Fibroblast of the conjunctiva (primary cell): ENCODE measurements at regions not wholly inside any gene's neighbourhood (a gene's known extent, or its start where the extent isn't known, plus 50 kb on each side); places are given as distances from the start of the nearest gene placed in this dataset.
"Not testable (repeated sequence)": the region's sequence is repeated elsewhere in the genome, so short reads cannot be mapped to it uniquely, and the experiment has no call there.

Source experiments
- DNase-seq: peaks from one replicate; pipeline ENCODE4 v3.0.0-alpha.2; 2010; ENCODE audit warnings: low read depth

DNA sequence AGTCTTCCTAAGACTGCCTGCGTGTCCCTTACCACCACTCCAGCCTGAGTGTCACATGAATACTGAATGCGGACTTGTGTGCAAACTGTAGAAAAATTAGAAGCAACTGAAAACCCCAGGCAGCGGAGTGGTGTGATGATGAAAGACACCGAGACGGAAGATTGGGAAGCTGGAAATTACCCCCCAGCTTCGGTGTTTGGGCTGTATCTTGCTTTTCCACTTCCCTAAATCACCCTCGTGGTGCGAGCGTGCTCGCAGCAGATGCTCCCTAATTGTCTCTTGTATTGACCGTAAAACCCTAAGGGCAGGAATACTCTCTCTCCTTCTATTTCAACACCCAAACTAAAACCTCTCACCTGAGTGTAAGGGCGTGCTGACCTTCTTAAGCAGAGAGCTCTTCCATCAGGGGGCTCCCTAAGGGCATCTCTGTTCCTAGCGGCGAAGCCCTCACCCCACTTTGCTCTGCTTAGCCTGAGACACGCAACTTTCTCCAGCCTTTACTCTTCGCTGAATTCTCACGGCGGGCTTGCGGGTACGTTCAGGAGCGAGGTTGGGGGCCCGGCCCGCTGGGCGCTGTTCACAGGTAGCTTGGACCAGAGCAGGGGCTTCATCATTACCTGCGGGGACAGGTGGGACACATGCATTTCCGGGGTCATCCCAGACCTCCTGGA, 62.4 kb downstream of the CRYBB2 start:
- no peak for DNase-seq

DNA sequence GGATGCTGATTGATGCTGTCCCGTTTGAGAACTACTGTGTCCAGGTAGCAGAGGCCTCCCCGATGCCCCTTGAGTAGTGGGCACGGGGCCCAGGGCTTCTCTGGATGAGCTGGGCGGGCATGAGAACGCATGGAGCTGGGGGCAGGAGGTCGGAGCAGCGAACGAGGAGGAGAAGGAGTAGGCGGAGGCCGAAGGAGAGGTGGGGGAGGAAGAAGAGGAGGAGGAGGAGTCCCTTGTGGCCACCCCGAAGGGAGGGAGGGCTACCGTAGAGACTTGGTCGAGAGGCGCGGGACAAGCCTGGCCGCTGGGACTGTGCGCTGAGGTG, 62.9 kb downstream of the CRYBB2 start:
- DNase-seq = no peak

DNA sequence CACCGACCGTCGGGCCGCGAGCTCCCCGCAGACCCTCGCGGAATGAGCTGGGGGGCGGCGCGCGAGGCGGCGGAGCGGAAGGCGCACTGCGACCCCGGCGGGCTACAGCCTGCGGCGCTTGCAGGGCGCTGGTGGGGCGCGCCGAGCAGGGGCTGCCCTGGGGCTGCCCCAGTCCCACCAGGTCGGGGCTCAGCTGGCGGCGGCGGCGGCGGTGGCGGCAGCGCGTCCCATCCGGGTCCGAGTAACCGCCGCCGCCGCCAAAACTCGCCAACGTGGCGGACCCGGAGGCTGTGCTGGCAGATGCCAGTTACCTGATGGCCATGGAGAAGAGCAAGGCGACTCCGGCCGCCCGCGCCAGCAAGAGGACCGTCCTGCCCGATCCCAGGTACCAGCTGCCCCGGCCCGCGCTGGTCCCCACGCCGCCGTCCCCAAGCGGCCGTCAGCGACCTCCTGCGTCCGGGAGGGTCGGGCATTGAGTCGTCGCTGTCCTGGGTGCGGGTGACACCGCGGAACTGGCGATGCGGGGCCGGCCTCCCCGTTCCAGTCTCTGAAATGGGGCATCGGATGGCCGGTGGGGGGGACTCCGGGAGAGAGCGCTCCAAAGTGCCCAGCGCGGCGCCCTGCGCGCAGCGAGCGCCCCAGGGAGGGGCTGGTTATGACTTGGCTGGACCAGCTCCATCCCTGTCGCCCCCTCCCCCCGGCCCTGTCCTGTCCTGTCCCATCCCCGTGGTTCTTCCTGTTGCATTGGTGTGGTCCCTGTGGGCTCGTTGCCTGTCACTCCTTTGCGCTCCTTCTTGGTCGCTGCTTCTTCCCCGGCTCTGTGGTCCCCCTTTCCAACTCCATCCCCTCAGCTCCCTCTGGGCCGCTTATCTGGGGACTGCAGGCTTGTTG, 63.5 kb downstream of the CRYBB2 start:
- DNase-seq = no peak

DNA sequence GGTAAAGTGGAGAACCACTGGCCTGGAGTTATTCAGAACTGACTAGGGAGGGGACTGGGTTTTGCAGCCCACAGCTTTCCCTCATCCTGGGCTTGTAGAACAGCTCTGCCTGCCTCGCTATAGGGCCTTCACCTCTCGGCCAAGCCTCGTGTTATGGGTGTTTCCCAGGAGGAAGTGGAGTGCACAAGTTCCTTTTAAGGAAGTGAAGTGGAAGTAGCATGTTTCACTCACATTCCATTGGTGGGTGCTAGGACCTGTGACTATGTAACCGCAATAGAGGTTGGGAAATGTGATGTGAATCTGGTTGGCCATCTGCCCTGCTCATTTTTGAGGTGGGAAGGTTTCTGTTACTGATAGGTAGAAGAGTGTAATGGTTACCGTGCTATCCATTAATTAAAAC, 69.0 kb downstream of the CRYBB2 start:
- not testable (repeated sequence) for DNase-seq

DNA sequence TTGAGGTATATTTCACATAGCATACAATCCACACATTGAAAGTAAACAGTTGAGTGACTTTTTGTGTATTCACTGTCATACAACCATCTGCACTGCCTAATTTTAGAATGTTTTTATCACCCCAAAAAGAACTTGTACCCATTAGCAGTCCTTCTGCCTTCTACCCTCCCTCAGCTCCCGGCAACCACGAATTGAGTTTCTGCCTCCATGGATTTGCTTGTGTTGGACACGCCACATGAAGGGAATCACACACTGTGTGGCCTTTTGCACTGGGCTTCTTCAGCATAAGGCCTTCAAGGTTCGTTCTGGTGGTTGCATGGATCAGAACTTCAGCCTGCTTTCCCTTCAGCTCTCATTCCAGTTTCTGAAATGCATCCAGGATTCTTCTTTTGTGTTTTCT, 82.5 kb downstream of the CRYBB2 start:
- DNase-seq = not testable (repeated sequence)

DNA sequence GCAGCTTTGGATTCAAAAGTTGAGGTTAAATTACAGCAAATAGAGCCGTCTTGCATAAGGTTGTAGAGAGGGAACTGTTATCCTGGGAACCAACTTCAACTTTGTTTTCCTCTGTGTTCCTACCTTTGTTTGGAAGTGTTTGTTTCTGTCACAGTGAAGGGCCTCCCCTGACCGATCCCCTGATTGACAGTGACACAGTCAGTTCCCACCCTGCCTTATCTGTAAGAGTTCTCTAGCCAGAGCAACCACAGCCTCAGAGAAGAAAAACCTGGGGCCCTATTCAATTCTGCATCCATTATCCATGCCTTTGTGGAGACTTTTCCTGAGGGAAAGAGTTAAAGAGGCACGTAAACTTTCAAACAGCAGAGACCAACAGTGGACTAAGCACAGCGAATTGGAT, 90.1 kb downstream of the CRYBB2 start:
- not testable (repeated sequence) for DNase-seq

DNA sequence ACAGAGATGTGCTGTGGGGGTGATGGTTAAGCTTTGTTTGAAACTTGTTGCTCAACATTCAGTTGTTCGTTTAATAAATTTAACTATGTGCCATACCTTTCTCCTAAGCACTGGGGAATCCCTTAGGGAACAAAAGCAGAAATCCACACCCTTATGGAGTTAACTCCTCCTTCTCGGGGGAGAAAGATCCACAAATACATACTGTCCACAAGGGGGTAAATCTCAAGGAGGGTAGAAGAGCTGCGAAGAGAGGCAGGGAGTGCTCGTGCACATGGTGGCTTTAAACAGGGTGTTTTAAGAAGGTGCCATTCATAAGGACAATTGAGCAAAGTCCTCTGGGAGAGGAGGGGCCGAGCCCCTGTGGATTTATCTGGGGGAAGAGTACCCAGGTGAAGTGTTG, 92.5 kb downstream of the CRYBB2 start:
- DNase-seq = not testable (repeated sequence)

DNA sequence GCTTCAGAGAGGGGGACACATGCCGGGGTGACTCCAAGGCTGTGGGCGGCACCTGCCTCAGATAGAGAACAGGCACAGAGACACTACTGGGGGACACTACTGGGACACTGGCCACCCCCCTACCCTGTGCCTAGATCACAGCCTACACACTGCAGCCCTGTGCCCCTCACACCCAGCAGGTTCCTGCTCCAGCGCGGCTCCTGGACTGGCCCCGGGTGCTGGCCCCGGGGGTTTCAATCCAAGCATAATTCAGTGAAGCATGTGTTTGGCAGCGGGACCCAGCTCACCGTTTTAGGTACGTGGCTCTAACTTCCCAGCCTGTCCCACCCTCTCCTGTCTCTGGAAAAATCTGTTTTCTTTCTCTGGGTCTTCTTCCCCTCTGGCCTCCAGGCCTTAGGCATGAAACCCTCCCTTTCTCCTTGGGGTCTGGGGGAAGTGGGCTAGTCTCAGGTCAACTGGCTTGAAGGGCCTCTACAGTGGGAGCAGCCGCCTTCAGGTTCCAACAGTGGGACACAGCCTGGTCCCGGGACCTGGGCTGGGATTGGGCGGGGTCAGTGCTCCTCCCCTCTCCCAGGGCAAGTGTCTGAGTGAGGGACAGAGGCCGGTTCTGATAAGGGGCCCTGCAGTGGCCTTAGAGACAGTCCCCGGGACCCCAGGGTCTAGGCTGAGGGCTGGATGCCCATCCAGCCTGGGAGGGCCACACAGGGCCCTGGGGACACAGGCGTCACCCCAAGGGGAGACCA, 98.8 kb downstream of the CRYBB2 start:
- DNase-seq = no peak

DNA sequence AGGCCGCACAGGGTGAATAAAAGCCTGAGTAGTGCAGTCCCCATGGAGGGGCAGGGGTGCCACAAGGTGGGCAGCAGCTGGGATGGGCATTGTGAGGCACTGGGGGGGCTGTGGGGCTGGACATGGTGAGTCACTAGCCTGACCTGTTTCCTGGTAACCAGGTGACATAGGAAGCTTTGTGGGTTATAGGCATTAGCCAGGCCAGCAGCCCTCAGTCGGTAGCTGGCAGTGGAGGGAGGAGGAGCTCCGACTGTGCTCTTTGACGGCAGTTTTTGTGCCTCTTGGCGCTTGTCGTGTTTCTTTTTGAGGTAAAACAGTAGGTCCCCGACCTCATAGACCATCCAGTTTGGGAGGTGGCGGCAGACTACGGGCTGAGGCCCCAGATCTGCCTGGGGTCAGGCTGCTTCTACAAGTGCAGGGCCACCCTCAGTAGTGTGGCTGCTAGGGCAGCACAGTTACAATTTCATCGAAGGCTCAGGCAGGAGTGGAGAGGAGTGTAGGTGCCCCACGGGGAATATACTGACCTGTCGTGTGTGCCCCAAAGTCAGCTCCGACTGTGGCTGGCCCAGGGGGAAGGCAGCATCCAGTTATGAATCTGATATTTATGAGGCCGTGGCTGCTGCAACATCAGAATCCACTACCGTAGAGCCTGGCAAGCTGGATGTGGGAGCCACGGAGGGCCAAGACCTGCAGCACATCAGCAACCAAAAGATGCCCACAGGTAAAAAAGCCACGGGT, 107.7 kb downstream of the CRYBB2 start:
- no peak for DNase-seq

DNA sequence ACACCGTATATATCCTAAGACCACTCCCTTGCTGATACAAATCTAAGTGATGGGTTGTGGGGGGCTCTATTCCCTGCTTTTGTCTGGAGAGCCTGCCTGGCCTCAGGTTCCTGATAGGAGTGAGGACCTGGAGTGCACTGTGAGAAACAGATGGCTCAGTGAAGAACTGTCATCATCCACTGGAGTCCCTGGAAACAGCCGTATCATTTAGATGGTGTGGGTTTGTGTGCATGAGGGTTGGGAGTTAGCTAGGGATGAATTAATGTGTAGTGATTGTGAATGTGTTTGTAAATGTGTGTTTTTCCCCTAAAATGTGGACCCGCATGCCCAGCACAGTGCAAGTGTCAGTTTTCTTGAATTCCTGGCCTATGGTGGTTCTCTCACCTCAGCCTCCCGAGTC, 111.6 kb downstream of the CRYBB2 start:
- DNase-seq = no peak

DNA sequence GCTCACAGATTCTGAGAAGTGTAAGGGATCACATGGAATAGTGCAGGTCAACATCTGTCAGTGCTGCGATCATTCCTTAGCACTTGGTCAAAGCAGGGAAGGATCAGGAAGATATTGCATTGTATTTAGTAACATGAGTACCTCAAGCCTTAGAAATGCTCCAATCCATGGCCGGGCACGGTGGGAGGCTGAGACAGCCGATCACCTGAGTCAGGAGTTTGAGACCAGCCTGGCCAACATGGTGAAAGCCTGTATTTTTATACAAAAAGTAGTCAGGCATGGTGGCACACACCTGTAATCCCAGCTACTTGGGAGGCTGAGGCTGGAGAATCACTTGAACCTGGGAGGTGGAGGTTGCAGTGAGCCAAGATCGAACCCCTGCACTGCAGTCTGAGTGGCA, 112.5 kb downstream of the CRYBB2 start:
- DNase-seq = not testable (repeated sequence)

DNA sequence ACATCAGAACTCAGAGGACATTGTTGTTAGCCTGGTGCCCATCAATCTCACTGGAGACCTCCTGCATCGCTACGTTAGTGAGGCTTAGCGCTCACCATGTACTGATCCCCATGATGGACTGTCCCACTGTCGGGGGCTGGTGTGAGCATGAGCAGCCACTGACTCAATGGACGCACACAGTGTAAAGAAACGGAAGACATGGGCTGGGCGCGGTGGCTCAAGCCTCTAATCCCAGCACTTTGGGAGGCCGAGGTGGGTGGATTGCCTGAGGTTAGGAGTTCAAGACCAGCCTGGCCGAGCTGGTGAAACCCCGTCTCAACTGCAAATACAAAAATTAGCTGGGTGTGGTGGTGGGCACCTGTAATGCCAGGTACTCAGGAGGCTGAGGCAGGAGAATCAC, 112.9 kb downstream of the CRYBB2 start:
- DNase-seq = no peak

DNA sequence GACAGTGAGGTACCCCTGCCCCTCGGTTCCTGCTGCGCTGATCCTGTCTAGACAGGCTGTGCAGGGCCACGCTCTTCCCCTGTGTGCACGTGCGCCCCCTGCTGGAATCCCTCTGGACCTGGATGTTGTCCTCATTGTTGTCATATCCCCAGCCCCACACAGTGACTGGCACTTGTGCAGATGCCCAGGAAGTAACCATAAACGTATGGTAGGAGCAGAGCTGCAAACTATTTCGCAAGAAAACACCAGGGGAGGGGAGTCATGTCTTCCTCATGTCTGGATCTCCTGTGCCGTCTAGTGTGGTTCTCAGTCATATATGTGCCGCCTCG, 114.7 kb downstream of the CRYBB2 start:
- no peak for DNase-seq

DNA sequence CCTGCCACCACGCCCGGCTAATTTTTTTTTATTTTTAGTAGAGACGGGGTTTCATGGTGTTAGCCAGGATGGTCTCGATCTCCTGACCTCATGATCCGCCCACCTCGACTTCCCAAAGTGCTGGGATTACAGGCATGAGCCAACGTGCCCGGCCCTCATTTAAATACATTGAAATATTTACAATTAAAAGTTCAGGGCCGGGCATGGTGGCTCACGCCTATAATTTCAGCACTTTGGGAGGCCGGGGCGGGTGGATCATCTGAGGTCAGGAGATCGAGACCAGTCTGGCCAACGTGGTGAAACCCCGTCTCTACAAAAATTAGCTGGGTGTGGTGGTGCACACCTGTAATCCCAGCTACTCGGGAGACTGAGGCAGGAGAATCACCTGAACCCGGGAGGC, 115.2 kb downstream of the CRYBB2 start:
- DNase-seq = not testable (repeated sequence)

DNA sequence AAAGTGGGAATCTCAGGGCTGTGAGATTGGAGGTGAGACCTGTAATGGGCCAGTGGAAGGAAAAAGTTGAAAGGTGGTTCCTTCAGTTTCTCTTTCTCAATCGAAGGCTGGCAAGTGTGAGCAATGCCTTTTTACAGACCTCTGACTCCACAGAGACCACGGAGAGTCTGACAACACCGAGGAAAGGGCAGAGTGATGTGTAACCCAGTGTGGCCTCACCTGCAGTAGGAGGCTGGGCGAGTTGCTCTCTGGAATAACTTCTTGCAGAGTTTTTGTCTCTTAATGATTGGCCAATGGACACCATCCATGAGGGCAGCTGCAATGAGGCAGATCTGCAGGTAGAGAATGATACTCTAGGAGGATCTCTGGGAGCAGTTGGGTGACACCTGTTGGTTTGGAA, 115.8 kb downstream of the CRYBB2 start:
- not testable (repeated sequence) for DNase-seq

DNA sequence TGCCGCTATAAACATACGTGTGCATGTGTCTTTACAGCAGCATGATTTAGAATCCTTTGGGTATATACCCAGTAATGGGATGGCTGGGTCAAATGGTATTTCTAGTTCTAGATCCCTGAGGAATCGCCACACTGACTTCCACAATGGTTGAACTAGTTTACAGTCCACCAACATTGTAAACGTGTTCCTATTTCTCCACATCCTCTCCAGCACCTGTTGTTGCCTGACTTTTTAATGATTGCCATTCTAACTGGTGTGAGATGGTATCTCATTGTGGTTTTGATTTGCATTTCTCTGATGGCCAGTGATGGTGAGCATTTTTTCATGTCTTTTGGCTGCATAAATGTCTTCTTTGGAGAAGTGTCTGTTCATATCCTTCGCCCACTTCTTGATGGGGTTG, 121.1 kb downstream of the CRYBB2 start:
- not testable (repeated sequence) for DNase-seq

DNA sequence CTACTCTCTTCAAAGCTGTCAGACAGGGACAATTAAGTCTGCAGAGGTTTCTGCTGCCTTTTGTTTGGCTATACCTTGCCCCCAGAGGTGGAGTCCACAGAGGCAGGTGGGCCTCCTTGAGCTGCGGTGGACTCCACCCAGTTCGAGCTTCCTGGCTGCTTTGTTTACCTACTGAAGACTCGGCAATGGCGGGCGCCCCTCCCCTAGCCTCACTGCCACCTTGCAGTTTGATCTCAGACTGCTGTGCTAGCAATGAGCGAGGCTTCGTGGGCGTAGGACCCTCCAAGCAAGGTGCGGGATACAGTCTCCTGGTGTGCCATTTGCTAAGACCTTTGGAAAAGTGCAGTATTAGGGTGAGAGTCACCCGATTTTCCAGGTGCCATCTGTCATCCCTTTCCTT, 124.9 kb downstream of the CRYBB2 start:
- DNase-seq = not testable (repeated sequence)

DNA sequence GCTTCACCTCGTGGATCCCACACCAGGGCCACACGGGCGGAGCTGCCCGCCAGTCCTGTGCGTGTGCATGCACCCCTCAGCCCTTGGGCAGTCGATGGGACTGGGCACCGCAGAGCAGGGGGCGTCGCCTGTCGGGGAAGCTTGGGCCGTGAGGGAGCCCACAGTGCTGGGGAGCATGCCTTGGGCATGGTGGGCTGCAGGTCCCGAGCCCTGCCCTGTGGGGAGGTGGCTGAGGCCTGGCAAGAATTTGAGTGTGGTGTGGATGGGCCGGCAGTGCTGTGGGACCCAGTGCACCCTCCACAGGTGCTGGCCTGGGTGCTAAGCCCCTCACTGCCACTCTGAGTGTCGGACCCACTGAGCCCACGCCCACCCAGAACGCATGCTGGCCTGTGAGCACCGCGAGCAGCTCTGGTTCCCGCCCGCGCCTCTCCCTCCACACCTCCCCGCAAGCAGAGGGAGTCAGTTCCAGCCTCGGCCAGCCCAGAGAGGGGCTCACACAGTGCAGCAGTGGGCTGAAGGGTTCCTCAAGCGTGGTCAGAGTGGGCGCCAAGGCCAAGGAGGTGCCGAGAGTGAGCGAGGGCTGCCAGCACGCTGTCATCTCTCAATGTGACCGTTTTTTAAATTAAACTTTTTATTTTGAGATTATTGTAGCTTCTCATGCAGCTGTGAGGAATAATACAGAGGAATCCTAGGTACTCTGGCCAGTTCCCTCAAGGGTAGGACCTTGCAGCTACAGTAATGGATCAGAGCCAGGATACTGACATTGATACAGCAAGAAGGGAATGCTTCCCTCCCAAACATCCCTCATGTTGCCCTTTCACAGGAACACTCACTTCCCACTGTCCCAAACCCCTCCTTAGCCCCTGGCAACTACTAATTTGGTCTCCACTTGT, 127.7 kb downstream of the CRYBB2 start:
- DNase-seq = no peak

DNA sequence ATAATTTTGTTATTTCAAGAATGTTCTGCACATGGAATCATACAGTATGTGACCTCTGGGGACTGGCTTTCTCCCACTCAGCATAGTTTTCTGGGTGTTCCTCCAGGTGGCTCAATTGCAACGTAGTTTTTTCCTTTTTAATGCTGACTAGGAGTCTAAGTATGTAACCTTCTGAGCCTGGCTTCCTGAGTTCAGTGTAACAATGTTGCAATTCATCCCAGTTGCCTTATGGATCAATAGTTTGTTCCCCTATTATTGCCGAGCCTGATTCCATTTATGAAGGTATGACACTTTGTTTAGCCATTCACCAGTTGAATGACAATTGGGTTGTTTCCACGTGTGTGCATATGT, 128.3 kb downstream of the CRYBB2 start:
- DNase-seq = no peak

DNA sequence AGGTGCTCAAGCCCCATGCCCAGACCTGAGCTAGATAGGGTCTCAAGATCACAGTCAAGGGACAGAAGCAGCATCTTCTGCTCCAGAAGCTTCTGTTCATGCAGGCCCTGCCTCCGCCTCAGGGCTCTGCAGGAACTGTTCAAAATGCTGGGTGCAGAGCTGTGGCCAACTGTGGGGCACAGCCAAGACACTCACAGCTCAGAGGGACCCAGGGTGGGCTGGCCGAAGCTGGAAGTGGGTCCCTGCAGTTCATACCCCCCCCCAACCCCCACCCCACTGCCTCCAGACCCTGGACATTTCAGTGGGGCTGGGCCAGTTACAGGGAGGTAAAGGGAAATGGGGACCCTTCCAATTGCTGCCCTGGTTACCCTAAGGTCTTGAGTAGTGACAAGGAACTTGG, 129.0 kb downstream of the CRYBB2 start:
- DNase-seq = no peak

DNA sequence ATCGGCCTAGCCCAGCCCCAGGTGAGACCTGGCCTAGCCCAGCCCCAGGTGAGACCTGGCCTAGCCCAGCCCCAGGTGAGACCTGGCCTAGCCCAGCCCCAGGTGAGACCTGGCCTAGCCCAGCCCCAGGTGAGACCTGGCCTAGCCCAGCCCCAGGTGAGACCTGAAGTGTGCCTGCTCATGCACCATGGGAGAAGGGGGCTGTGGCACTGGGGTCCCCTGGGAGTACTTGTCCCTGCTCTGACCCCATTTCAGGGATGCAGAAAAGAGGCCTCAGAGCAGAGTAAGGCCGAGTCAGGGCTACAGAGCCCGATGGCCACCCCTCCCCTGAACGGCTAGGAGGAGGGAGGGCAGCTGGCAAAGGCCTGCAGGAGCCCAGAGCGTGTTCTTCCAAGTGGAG, 129.6 kb downstream of the CRYBB2 start:
- not testable (repeated sequence) for DNase-seq
